ENCODE measurements at regions not wholly inside any gene's neighbourhood (a gene's known extent, or its start where the extent isn't known, plus 50 kb on each side); places are given as distances from the start of the nearest gene placed in this dataset.

- TF ChIP-seq POLR2AphosphoS5 (IDR thresholded peaks at IDR 0.05): no peak
- no peak for TF ChIP-seq CTCF (IDR thresholded peaks at IDR 0.05)
Measured at GRCh38 chr9:88678008-88678407, 143.0 kb downstream of the NXNL2 start.
